AML-193 (cell line): ENCODE measurements at regions not wholly inside any gene's neighbourhood (a gene's known extent, or its start where the extent isn't known, plus 50 kb on each side); places are given as distances from the start of the nearest gene placed in this dataset.

Source experiments
- DNase-seq, 2 experiments: peaks; one replicate each; lab custom pipeline; 2025; lab: John Stamatoyannopoulos, UW

- DNase-seq = no peak
Measured at GRCh38 chr20:57025666-57026224, 240.7 kb downstream of the BMP7 start.

GRCh38 chr20:57027777-57028176, 238.7 kb downstream of the BMP7 start:
- no peak for DNase-seq

GRCh38 chr20:57030611-57031600, 235.5 kb downstream of the BMP7 start:
- DNase-seq = no peak

- no peak for DNase-seq
Measured at GRCh38 chr20:57031867-57032355, 234.5 kb downstream of the BMP7 start.

- DNase-seq = no peak
Measured at GRCh38 chr20:57032847-57033246, 233.6 kb downstream of the BMP7 start.

DNA sequence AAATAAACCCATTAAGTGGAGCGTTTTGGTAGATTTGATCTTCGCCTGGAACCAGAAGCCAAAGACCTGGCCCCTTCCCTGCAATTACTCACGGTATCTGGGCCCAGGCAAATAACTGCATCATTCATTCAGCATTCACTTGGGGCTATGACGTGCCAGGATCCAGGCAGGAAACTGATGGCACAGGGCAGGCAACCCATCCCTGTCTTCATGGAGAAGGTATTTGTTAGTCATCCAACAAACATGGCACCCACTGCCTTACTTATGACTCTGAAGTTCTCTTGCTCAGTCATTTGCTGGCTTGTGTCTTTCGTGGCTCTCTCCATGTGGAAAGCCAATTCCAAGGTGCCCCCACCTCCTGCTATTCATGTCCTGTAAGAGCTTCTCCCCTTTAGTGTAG, 232.4 kb downstream of the BMP7 start:
- no peak for DNase-seq

- DNase-seq = no peak
Measured at GRCh38 chr20:57037689-57038088, 228.8 kb downstream of the BMP7 start.

DNA sequence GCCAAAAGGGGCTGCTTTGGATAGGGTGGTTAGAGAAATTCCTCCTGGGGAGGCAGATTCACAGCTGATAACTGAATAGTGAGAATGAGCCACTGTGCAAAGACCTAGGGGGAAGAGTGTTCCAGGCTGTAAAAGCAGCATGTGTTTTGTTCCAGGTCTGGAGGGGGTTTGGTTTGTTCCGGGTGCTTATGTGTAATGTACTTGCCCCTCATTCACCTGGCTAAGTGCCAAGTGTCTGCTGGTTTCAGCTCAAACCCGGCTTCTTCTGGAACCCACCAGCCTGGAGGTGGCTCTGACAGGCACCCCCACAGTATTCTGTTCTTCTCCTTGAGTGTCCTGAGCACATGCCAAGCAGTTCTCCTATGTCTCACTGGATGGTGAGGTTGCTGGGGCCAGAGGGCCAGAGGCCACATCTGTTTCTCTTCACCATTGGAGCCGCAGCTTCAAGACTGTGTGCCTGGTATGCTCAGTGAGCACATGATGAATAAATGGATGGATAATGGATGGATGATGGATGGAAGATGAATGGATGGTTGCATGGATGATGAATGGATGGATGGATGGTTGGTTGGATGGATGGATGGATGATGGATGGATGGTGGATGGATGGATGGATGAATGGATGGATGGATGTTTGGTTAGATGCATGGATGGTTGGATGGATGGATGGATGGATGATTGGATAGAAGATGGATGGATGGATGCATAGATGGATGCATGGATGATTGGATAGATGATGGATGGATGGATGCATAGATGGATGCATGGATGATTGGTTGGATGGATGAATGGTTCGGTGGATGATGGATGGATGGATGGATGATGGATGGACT, 227.6 kb downstream of the BMP7 start:
- no peak for DNase-seq

GRCh38 chr20:57040466-57040865, 226.0 kb downstream of the BMP7 start:
- no peak for DNase-seq

GRCh38 chr20:57040924-57041323, 225.5 kb downstream of the BMP7 start:
- no peak for DNase-seq

- no peak for DNase-seq
Measured at GRCh38 chr20:57043091-57043490, 223.3 kb downstream of the BMP7 start.

DNA sequence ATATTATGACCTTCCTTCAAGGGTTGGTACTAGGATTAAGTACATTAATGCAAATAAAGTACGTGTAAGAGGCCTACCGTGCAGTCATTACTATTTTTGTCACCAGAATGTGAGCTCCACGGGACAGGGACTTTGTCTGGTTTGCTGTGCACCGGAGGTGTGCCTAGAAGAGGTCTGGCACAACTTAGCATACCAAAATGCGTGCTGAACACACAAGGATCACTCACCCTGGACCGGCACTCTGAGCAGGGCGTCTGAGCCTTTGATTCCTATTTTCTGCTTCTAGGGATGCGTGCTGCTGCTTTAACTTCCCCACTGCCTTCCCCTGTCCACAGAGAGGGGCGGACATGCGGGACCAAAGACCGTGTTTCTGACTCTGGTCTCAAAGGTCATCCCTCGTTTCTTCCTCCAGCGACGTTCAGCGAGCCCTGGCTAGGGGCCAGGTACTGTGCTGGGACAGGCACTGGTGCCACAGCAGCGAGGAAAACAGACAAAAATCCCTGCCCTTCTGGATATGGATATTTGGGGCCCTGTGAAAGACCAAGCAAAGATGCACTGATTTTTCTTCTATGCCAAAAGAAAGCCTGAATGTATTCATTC, 222.7 kb downstream of the BMP7 start:
- DNase-seq = no peak

- DNase-seq = no peak
Measured at GRCh38 chr20:57047281-57048026, 219.0 kb downstream of the BMP7 start.

DNA sequence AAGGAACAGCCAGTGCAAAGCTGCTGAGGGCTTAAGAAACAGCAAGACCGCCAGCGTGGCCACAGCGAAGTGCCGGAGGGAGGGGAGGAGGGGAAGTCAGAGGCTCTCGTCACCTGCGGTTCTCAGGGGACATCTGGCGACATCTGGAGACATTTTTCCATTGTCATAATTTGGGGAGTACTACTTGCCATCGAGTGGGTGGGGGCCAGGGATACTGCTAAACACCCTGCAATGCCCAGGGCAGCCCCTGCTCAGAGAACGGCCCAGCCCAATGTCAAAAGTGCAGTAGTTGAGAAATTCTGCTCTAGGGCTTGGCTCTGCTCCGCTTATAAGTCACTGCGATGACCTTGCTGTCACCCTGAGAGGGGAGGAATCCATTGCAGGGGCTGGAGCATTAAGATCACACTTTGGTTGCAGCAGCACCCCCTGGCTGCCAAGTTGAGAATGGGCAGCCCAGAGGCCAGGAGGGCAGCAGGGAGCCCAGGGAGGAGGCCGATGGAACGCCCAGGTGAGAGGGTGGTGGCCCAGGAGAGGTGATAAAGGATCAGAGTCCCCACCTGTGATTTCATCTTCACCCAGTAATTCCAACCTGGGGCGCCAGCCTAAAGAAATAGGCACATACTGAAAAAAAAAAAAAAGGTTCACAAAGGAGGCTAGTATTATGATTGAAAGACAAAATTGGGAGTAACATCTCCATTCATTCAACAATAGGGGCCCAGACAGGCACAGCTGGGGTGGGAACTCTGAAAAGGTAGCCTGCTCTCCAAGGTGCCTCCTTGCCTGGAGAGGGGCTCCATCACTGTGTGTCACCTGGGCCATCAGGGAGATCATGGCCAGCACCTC, 218.2 kb downstream of the BMP7 start:
- DNase-seq = no peak

DNA sequence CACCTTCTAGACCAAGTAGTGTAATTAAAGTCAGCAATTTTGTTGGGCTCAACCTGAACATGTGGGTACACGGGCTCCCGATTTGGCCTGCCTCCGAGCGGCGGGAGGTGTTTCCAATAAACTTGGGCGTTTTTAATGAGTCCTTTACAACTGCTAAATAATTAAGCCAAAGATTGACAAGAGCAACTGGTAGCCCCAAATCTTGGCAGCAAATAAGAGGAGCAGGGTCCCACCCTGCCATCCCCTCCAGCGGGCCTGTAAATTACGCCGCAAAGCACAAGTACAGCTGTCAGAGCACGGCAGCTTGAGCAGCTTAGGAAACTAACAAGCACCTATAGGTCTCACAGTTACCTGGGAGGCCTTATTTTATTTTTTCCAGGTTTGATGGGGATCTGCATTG, 217.1 kb downstream of the BMP7 start:
- no peak for DNase-seq

DNA sequence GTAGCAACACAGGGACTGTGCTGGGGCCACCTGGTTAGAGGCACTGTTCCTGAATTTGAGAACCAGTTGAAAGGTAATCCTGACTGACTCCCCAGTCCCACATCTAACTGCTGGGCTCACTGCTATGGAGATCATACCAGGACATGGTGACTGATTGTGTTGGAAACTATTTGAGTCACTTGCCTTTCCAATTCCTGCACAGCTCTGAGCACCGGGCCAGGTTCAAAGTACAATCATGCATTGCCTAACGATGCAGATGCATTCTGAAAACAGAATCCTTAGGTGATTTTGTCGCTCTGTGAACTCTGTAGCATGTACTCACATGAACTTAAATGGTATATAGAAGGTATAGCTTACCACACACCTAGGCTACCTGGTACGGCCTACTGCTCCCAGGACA, 215.3 kb downstream of the BMP7 start:
- DNase-seq = no peak

DNA sequence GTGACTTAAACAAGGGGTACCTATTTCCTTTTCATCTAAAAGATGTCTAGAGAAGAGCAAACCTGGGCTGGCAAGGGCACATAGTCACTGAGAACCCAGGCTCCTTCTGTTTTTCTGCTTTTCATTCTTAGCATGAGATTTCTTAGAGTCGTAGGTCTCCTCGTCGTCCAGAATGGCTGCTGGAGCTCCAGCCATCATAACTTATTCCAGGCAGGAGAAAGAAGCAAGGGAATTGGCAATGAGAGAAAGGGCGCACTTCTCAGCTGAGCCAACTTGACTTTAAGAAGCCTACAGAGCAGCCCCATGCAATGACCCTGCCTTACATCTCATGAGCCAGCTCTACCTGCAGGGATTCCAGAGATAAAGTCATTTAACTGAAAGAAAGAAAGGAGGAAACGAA, 213.4 kb downstream of the BMP7 start:
- DNase-seq = no peak

DNA sequence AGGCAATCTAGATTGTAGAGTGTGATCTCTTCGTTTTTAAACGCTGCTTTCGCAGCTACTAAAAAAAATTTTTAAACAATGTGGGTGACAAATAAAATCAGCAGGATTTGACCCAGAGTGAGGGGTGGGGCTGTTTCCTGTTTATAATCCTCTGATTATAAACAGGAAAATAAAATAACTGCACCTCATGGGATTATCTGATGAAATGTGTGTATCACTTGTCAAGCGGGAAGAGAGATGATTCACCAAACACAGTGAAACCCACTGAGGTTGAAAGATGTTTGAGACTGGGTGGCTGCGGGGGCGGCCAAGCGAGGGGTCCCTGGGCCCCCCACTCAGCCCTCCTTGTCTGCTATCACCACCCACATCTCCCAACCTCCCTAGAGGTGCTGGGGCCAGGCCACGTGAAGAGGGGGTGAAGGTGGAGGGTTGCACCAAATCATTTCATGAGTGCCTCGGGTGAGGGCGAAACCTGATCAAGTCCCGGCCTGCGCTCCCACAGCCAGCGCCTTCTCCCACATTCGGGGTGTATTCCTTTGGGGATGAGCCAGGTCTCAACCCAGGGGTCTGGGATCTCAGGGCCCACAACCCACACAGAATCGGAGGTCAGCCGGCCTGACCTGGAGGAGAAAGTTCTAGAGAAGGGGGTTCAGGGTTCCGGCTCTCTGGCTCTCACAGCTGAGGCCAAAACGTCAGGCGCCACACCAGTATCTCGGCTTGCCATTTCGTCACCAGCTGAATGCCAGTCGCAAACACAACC, 212.5 kb downstream of the BMP7 start:
- DNase-seq = no peak

DNA sequence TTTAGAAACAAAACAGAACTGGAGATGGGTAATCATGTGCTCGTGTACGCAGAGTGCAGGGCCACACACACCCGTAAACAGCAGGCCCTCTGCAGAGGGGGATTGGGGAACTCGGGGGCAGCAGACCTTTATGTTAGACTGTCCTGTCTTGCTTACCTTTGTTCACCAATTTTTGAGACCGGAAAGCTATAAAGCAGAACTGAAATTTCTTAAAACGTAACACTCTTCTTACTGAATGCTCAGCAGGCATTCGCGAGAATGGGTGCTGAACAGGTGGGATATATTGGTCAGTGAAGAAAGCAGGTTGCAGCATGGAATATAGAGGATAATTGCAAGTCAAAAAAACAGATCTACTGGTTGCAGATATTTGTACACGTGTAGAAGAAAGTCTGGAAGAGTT, 211.1 kb downstream of the BMP7 start:
- no peak for DNase-seq

- DNase-seq = no peak
Measured at GRCh38 chr20:57056651-57057050, 209.8 kb downstream of the BMP7 start.
